ENCODE measurements at regions not wholly inside any gene's neighbourhood (a gene's known extent, or its start where the extent isn't known, plus 50 kb on each side); places are given as distances from the start of the nearest gene placed in this dataset.

DNA sequence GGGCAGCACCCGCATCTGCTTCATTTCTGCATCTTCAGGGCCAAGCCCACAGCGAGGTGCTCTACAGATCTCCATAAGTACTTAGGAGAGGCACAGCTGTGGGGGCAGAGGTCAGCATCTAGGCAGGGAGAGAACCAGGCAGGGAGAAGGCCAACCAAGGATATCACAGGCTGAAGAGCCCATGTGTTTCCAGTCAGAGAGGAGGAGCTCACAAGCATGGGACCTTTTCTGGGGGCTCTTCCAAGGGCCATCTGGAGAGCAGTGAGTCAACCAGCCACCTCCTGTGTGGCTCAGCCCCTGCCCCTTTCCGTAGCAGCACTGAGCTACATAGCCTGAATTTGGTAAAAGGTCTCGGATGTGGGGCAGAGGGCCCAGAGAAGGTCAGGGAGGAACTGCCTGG, 78.5 kb downstream of the ARL6IP4 start:
- no peak overlapping the region for H3K27ac ChIP-seq (replicated peaks)
- H3K4me3 ChIP-seq (replicated peaks; ENCODE audit: insufficient read depth, low read length), result no peak overlapping the region
- TF ChIP-seq, protein P1, sequence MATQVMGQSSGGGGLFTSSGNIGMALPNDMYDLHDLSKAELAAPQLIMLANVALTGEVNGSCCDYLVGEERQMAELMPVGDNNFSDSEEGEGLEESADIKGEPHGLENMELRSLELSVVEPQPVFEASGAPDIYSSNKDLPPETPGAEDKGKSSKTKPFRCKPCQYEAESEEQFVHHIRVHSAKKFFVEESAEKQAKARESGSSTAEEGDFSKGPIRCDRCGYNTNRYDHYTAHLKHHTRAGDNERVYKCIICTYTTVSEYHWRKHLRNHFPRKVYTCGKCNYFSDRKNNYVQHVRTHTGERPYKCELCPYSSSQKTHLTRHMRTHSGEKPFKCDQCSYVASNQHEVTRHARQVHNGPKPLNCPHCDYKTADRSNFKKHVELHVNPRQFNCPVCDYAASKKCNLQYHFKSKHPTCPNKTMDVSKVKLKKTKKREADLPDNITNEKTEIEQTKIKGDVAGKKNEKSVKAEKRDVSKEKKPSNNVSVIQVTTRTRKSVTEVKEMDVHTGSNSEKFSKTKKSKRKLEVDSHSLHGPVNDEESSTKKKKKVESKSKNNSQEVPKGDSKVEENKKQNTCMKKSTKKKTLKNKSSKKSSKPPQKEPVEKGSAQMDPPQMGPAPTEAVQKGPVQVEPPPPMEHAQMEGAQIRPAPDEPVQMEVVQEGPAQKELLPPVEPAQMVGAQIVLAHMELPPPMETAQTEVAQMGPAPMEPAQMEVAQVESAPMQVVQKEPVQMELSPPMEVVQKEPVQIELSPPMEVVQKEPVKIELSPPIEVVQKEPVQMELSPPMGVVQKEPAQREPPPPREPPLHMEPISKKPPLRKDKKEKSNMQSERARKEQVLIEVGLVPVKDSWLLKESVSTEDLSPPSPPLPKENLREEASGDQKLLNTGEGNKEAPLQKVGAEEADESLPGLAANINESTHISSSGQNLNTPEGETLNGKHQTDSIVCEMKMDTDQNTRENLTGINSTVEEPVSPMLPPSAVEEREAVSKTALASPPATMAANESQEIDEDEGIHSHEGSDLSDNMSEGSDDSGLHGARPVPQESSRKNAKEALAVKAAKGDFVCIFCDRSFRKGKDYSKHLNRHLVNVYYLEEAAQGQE (IDR thresholded peaks at IDR 0.05; ENCODE audit: insufficient replicate concordance, low read depth), result no peak
- TF ChIP-seq POLR2AphosphoS5 (IDR thresholded peaks at IDR 0.05; ENCODE audit: low read depth) (no peak), CTCF (IDR thresholded peaks at IDR 0.05; ENCODE audit: insufficient read depth, low read length) (no peak)
- DNase-seq (ENCODE audit: low read depth in 1 of 2, low spot score in 1 of 2), result no peak
- H3K27me3 ChIP-seq (ENCODE audit: insufficient read depth, poor library complexity, severe bottlenecking), result no peaks in the 10 kb centered on the region

GRCh38 chr12:123058481-123058880, 78.0 kb downstream of the ARL6IP4 start:
- TF ChIP-seq, protein P1 (IDR thresholded peaks at IDR 0.05; ENCODE audit: insufficient replicate concordance, low read depth), result no peak
- no peak for TF ChIP-seq GABPA (IDR thresholded peaks at IDR 0.05; ENCODE audit: low read depth)
- no peak for TF ChIP-seq SPI1 (IDR thresholded peaks at IDR 0.05; ENCODE audit: borderline replicate concordance, low read depth)
- TF ChIP-seq POLR2AphosphoS5 (IDR thresholded peaks at IDR 0.05; ENCODE audit: low read depth), result no peak
- no peak for TF ChIP-seq CTCF (IDR thresholded peaks at IDR 0.05; ENCODE audit: insufficient read depth, low read length)
- H3K27me3 ChIP-seq (ENCODE audit: insufficient read depth, poor library complexity, severe bottlenecking), result no peaks in the 10 kb centered on the region
- no peak for DNase-seq (ENCODE audit: low read depth in 1 of 2, low spot score in 1 of 2)
- H3K27ac ChIP-seq (replicated peaks), result no peak overlapping the region
- no peak overlapping the region for H3K4me3 ChIP-seq (replicated peaks; ENCODE audit: insufficient read depth, low read length)

DNA sequence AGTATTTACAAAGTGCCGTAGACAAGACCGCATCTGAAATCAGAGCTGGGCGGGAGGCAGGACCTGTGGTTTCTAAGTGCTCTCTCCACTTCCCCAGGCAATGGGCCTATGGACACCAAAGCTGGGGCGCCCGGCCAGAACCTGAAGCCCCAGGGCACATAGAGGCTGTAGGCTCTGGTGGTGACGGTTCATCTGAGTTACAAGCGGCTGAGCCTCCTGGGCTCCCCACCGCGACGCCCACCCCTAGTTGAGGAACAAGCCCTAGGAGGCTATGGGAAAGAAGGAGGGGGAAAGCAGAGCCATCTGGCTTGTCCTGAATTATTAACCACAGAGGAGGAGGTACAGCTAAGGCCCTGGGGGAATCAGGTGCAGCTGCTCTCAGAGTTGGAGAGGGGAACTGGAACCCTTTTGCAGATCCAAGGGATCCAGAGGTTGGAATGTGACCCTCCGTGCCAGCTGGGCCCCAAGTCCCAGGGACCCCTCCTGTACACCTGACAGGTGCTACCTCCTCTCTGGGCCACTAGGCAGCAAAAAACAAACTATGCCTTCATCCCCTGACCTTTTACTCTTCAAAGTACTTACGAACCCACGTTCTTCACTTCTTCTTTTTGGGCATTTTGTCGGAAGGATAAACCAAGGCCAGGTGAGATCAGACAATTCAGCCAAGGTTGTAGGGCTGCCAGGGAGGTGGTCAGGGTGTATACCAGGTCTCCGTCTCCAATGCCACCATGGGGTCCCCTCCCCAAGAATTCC, 77.2 kb downstream of the ARL6IP4 start:
- no peak for TF ChIP-seq CTCF (IDR thresholded peaks at IDR 0.05; ENCODE audit: insufficient read depth, low read length)
- no peak for TF ChIP-seq GABPA (IDR thresholded peaks at IDR 0.05; ENCODE audit: low read depth)
- TF ChIP-seq POLR2AphosphoS5 (IDR thresholded peaks at IDR 0.05; ENCODE audit: low read depth), result no peak
- TF ChIP-seq, protein P1 (IDR thresholded peaks at IDR 0.05; ENCODE audit: insufficient replicate concordance, low read depth), result no peak
- no peak for TF ChIP-seq SPI1 (IDR thresholded peaks at IDR 0.05; ENCODE audit: borderline replicate concordance, low read depth)
- Histone ChIP-seq H3K27ac (replicated peaks) (no peak overlapping the region), H3K4me3 (replicated peaks; ENCODE audit: insufficient read depth, low read length) (no peak overlapping the region), H3K27me3 (ENCODE audit: insufficient read depth, poor library complexity, severe bottlenecking) (no peaks in the 10 kb centered on the region)
- no peak for DNase-seq (ENCODE audit: low read depth in 1 of 2, low spot score in 1 of 2)

Data from HL-60 (cell line).